ENCODE measurements at regions not wholly inside any gene's neighbourhood (a gene's known extent, or its start where the extent isn't known, plus 50 kb on each side); places are given as distances from the start of the nearest gene placed in this dataset.
"Not testable (repeated sequence)": the region's sequence is repeated elsewhere in the genome, so short reads cannot be mapped to it uniquely, and the experiment has no call there.

DNA sequence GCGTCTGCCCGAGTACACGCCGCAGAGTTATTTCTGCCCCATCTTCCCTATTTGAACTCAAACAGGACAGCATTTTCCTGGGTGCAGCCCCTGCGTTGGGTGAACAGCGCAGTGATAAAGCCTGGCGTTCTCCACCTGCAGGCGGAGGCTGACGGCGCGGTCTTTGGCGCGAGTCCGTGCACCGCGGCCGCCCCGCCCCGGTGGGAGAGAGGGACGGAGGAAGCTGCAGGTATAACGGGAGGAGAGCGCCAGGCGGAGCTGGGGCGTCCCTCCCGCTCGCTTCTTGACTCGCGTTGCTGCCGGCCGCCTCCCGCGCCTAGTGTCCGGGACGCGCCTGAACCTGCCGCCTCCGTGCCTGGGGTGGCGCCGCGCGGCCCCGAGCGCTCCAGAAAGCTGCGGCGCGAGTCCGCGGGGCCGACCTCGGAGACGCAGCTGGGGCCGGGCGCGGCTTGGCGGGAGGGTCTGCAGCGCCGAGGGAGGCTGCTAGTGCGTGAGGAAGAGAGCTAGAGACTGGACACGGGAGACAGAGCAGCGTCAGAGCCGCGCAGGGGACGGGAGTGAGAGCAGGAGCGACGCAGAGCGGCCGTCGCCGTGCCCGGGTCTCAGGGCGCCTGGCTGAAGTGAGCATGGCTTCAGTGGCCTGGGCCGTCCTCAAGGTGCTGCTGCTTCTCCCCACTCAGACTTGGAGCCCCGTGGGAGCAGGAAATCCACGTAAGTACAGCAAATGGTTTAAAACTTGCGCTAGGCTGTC, 140.7 kb downstream of the SPATA31A7 start:
- ATAC-seq: not testable (repeated sequence)

DNA sequence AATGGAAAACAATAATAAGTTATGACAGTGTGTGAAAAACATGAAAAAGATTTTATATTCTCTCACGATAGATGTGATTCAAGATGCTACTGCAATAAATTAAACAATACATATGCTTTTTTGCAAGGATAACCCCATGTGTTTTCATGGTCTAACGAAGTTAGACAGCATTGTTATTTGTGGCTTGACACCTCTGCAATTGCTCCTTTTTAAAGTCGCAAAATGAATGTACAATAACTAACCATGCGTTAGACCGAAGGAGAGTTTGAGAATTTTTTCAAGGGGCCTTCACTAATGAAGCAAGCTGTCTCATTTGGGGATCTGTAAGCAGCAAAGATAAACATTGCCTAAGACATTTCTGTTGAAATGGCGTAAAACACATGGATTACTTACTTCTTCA, 167.1 kb downstream of the SPATA31A7 start:
- ATAC-seq; H3K27ac Mint-ChIP-seq; H3K27me3 Mint-ChIP-seq (ENCODE audit: low read depth); POLR2A ChIA-PET; DNase-seq (ENCODE audit: low spot score); H3K4me3 Mint-ChIP-seq; CTCF ChIA-PET; H3K4me1 Mint-ChIP-seq; H3K36me3 Mint-ChIP-seq; H3K9me3 Mint-ChIP-seq: not testable (repeated sequence)

More for the DNA sequence above, 140.7 kb downstream of the SPATA31A7 start:
- DNase-seq (ENCODE audit: low spot score): peak; percentile 61
- POLR2A ChIA-PET; H3K27ac Mint-ChIP-seq; H3K4me1 Mint-ChIP-seq; CTCF ChIA-PET; H3K36me3 Mint-ChIP-seq; H3K9me3 Mint-ChIP-seq; H3K27me3 Mint-ChIP-seq (ENCODE audit: low read depth): not testable (repeated sequence)
- H3K4me3 Mint-ChIP-seq: peak overlapping the region; percentile 69

DNA sequence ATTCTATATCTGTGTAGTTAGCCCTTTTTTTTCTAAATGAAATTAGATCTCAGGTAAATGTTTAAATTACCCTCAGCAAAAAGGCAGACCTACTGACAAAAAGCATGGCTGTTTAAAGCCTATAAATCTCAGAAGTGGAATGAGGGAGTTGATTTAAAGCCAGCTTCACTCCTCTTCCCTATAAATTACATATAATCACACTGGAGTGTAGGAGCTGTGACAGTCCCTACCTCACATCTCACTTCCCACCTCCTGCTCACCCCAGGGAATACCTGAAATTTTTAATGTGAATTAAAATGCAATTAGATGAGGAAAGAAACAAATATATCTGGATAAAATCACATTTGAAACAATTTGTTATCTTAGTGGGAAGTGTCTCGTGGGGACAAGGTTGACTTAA, 184.6 kb downstream of the SPATA31A7 start:
- POLR2A ChIA-PET; CTCF ChIA-PET; ATAC-seq; H3K4me3 Mint-ChIP-seq; H3K9me3 Mint-ChIP-seq; H3K27me3 Mint-ChIP-seq (ENCODE audit: low read depth); H3K36me3 Mint-ChIP-seq; H3K27ac Mint-ChIP-seq; DNase-seq (ENCODE audit: low spot score); H3K4me1 Mint-ChIP-seq: not testable (repeated sequence)

DNA sequence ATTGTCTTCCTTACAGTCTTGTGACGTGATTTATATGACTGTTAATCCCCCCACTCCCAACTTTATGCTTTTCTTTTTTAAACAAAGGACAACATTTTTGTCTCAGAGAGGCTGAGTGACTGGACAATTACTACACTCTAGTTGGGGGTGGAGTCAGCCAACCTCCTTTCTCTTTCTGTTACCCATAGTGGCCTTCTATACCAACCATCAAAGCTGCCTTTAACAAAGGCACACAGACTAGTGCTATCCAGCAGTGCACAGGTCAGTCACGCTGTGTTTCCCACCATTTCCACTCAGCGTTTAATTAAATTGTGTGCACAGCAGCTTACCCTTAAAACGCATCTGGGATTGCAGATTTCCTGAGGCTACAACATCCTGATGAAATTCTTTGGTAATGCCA, 186.3 kb downstream of the SPATA31A7 start:
- H3K36me3 Mint-ChIP-seq; H3K27me3 Mint-ChIP-seq (ENCODE audit: low read depth); H3K27ac Mint-ChIP-seq; H3K9me3 Mint-ChIP-seq; H3K4me1 Mint-ChIP-seq; H3K4me3 Mint-ChIP-seq; POLR2A ChIA-PET; DNase-seq (ENCODE audit: low spot score); CTCF ChIA-PET: not testable (repeated sequence)
- ATAC-seq: peak; percentile 52

DNA sequence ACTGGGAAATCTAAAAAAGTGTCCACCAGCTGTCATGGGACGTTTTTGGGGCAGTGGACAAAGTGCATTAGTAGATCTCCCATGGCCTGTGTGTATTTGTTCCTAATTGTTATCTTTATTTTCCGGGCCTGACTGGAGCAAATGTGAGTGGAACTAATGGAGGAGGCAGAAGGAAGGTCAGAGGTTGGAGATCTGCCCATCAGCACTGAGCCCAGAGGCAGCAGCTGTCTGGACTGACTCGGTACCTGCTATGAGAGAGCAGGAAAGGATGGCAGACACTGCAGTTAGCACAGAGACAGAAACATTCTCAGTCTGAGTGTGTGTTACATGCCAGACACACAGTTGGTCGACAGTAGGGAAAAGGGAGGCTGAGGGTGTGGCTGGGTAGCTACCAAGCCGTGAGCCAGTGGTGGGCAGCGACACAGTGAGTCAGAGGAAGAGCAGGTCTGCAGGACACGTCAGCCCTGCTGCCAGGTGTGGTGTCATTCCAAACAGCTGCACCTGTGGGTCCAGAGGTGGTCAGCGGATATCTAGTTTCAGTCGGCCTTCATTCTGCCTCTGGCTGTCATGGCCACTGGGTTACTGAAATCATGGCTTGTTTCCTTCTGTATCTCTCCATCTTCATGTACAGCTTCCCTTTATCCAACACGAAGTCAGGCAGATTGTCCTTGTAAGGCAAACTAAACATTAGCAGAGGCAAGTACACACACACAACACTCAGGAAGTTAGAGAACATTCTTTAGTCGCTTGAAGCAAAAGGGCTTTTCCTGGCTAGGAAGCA, 196.4 kb downstream of the SPATA31A7 start:
- H3K27me3 Mint-ChIP-seq (ENCODE audit: low read depth); H3K27ac Mint-ChIP-seq; DNase-seq (ENCODE audit: low spot score); H3K36me3 Mint-ChIP-seq; H3K4me1 Mint-ChIP-seq; ATAC-seq; H3K4me3 Mint-ChIP-seq; H3K9me3 Mint-ChIP-seq; CTCF ChIA-PET; POLR2A ChIA-PET: not testable (repeated sequence)

DNA sequence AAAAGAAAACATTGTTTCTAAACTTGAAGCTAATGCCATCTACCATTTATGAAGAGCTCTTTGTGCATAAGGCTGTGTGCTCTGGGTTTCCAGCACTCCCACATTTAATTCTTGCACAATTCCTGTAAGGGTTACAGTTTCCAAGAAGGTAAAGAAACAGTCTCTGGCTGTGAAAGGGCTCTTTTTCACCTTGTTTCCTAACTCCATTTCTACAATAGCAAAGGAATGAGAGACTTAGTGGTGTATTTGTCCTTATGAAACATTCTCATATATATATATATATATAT, 196.9 kb downstream of the SPATA31A7 start:
- H3K36me3 Mint-ChIP-seq; DNase-seq (ENCODE audit: low spot score); H3K4me3 Mint-ChIP-seq; POLR2A ChIA-PET; H3K27ac Mint-ChIP-seq; H3K27me3 Mint-ChIP-seq (ENCODE audit: low read depth); H3K4me1 Mint-ChIP-seq; CTCF ChIA-PET; H3K9me3 Mint-ChIP-seq; ATAC-seq: not testable (repeated sequence)

DNA sequence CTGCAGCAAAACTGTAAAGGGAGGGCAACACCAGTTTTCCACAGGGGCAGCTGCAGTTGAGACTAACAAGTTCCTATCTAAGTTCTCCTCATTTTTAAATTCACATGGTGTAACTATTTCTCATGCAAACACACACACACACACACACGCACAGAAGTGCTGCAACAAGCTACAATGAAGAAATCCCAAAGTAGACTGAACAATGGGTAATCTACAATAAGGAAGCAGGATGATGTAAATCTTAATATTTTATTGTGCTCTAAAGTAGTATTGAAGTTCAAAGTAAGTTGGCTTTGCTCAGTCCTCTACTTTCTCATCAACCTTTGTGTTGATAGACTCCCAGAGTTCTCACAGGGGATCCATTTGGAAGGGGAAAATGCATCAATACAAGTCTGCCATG, 212.9 kb downstream of the SPATA31A7 start:
- DNase-seq (ENCODE audit: low spot score); H3K4me1 Mint-ChIP-seq; H3K27me3 Mint-ChIP-seq (ENCODE audit: low read depth); H3K4me3 Mint-ChIP-seq; CTCF ChIA-PET; ATAC-seq; POLR2A ChIA-PET; H3K9me3 Mint-ChIP-seq; H3K36me3 Mint-ChIP-seq; H3K27ac Mint-ChIP-seq: not testable (repeated sequence)

DNA sequence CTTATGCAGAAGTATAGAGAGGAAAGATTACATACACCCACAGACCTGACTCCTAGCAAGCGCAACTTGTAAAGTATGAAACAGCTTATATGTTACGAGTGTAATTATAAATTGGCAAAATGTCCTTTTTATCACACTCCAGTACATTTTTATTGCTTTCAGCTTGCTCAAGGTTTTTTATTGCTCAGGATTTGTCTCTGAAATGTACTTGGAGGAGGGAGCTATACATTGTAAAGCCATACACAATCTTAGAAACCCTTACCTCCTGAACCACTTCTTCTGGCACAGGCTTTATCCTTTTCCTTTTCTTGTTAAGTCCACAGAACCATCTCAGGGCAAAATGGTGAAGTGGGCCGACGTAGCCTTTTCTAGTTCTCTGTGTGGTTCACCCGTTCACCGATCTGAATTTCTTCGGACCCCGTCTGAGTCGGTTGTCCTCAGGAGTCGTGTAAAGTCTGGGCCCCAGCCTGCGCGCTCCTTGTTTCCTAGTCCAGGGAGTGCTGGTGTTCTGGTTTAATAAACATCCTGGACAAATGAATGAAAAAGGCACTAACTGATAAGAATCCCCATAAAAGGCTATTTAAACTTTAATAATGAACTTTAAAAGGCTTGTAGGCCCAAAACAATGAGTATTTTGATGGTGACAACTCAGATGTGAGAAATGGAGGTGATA, 222.2 kb downstream of the SPATA31A7 start:
- DNase-seq (ENCODE audit: low spot score); ATAC-seq; POLR2A ChIA-PET; H3K4me1 Mint-ChIP-seq; CTCF ChIA-PET; H3K9me3 Mint-ChIP-seq; H3K27ac Mint-ChIP-seq; H3K27me3 Mint-ChIP-seq (ENCODE audit: low read depth); H3K36me3 Mint-ChIP-seq; H3K4me3 Mint-ChIP-seq: not testable (repeated sequence)

DNA sequence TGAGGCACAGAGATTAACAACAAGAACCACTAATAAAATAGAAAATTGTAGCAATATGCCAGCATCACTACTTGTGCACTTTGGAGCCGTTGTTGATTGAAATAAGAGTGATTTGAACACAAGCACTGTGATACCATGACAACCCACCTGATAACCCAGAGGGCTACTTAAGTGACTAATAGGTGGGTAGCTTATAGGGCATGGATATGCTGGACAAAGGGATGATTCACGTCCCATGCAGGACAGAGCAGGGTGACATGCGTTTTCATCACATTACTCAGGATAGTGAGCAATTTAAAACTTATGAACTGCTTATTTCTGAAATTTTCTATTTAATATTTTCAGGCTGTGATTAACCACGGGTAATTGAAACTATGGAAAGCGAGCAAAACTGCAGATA, 222.9 kb downstream of the SPATA31A7 start:
- H3K27ac Mint-ChIP-seq; H3K27me3 Mint-ChIP-seq (ENCODE audit: low read depth); CTCF ChIA-PET; POLR2A ChIA-PET; DNase-seq (ENCODE audit: low spot score); H3K4me3 Mint-ChIP-seq; H3K36me3 Mint-ChIP-seq; ATAC-seq; H3K9me3 Mint-ChIP-seq; H3K4me1 Mint-ChIP-seq: not testable (repeated sequence)

DNA sequence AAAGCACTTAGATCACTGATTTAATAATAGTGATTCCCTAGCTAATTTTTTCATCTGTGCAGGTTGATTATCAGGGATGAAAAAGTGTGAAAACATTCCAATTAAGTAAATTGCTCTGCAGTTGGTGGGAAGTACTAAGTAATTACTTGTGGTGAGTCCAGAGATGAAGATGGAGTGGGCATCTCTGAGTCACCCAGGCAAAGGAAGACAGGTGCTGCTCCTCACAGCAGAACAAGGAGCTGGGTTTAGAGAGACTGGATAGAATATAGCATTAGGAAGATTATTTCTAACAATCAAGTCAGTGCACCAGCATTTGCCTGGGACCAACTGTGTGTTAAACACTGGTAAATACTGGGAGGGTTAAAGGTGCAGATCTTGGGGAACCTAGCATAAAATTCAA, 228.3 kb downstream of the SPATA31A7 start:
- not testable (repeated sequence) for H3K27ac Mint-ChIP-seq, ATAC-seq, H3K36me3 Mint-ChIP-seq

DNA sequence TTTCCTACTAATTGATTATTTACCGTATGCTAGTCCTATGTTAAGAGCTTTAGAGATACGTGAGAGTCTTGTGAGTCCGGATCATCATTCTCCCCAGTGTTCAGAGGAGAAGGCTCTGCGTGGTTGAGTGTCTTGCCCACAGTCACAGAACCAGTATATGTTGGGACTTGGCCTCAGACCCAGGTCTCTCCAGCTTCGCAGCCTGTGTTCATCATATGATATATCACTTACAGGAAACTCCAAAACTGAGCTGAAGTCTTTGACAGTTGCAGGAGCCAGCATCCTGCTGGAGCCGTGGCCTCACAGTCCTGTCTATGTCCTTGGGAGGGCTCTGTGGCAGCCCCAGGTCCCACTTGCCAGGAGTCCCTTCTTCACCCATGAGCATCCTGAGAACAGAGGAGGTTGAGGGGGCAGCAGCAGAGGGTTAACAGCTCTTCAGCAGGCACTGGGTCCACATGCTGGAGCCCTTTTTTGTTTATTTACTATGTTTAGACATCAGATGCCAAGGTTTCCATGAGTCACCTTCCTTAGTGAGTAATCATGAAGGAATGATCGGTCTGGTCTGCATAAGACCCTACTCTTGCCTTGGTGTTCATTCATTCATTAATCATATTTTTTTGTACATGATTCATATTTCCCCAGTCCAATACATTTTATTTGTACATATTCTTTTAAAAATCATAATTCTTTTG, 230.6 kb downstream of the SPATA31A7 start:
- H3K36me3 Mint-ChIP-seq; DNase-seq (ENCODE audit: low spot score); POLR2A ChIA-PET; CTCF ChIA-PET; H3K27me3 Mint-ChIP-seq (ENCODE audit: low read depth); H3K27ac Mint-ChIP-seq; H3K4me1 Mint-ChIP-seq; H3K4me3 Mint-ChIP-seq; H3K9me3 Mint-ChIP-seq; ATAC-seq: not testable (repeated sequence)

More for the DNA sequence above, 228.3 kb downstream of the SPATA31A7 start:
- H3K4me3 Mint-ChIP-seq; DNase-seq (ENCODE audit: low spot score); H3K9me3 Mint-ChIP-seq; H3K4me1 Mint-ChIP-seq; H3K27me3 Mint-ChIP-seq (ENCODE audit: low read depth); CTCF ChIA-PET; POLR2A ChIA-PET: not testable (repeated sequence)

DNA sequence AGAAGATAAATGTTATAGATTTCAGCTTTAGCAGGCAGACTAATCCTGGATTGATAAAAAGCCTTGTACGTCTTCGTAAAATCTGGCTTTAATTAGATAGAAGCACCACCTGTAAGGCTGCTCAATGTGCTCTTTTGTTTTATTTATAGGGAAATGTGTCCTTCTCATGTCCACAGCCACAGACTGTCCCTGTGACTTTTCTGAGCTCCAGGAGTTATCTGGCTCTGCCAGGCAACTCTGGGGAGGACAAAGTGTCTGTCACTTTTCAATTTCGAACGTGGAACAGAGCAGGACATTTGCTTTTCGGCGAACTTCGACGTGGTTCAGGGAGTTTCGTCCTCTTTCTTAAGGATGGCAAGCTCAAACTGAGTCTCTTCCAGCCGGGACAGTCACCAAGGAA, 257.4 kb downstream of the SPATA31A7 start:
- H3K27me3 Mint-ChIP-seq (ENCODE audit: low read depth); H3K9me3 Mint-ChIP-seq; H3K27ac Mint-ChIP-seq; H3K4me3 Mint-ChIP-seq; H3K36me3 Mint-ChIP-seq; H3K4me1 Mint-ChIP-seq; CTCF ChIA-PET; POLR2A ChIA-PET; ATAC-seq; DNase-seq (ENCODE audit: low spot score): not testable (repeated sequence)
